Ovary (tissue), 7 donors: ENCODE measurements at regions not wholly inside any gene's neighbourhood (a gene's known extent, or its start where the extent isn't known, plus 50 kb on each side); places are given as distances from the start of the nearest gene placed in this dataset.

Experiments
- DNase-seq, 5 donors: peaks; one replicate each; pipeline ENCODE4 v3.0.0-alpha.2; 2019 to 2020
- H3K27ac ChIP-seq, 2 donors: fragments of 200-600 bp; one replicate each; pipeline versions ENCODE4 v1.5.1 to v1.8.0; 2019 to 2022
- H3K27me3 ChIP-seq: fragments of 200-600 bp; one replicate; pipeline ENCODE4 v1.8.0; 2022
- H3K36me3 ChIP-seq: fragments of 200-600 bp; sonication (generic); one replicate; pipeline ENCODE4 v1.5.1; 2019
- H3K4me1 ChIP-seq: one replicate; pipeline ENCODE4 v1.8.1; 2013; ENCODE audit warnings: mild to moderate bottlenecking, moderate library complexity; ENCODE audit not compliant: insufficient read depth
- H3K4me3 ChIP-seq: fragments of 200-600 bp; sonication (generic); one replicate; pipeline ENCODE4 v1.5.1; 2017
- H3K9me3 ChIP-seq, 2 donors: fragments of 200-600 bp in 1 of 2; sonication (generic) in 1 of 2; one replicate each; pipeline versions ENCODE4 v1.5.1 to v1.8.1; 2013 to 2019; ENCODE audit warnings: mild to moderate bottlenecking in 1 of 2, moderate library complexity in 1 of 2
- EP300 ChIP-seq: sonication (generic); formaldehyde crosslinking; IDR thresholded peaks from one replicate; pipeline ENCODE4 v1.6.1; 2017; ENCODE audit warnings: antibody characterized with exemption
- POLR2A ChIP-seq: fragments of 450-650 bp; IDR thresholded peaks from one replicate; pipeline ENCODE4 v1.6.1; 2017; ENCODE audit warnings: antibody characterized with exemption, mild to moderate bottlenecking, moderate library complexity
- WGBS, 3 donors: extraction: QIAGEN DNeasy Blood & Tissue Kit in 1 of 3; methylation state at CpG; one replicate each; pipeline versions ENCODE4 v1.1.5 to v1.1.7; 2013 to 2017; 5-methylcytosine and 5-hydroxymethylcytosine counted together
- intact Hi-C, 4 donors: fragments of 100-400 bp; cut with DNase I; formaldehyde crosslinking; loops; one replicate each; pipeline versions ENCODE4 v1.11.0 to v1.15.1; 2022 to 2023
- TF ChIP-seq, protein P1 (sequence below), 3 donors: fragments of 450-650 bp in 2 of 3; fragments of 200-600 bp in 1 of 3; IDR thresholded peaks; one replicate each; pipeline versions ENCODE4 v1.5.1 to v1.8.0; 2016 to 2022; ENCODE audit warnings: antibody characterized with exemption in 3 of 3, mild to moderate bottlenecking in 1 of 3
- donor health status: DM: no; HTN: no; CAD: no; lungs with moderate emphysema.
- donor health status: DM: no; HTN: no; CAD: no.
- donor health status: Bipolar disorder and iron deficiency.
- donor health status: DM: no; HTN: no; CAD: no.
- donor health status: DM: yes; HTN: yes; CAD: no.

DNA sequence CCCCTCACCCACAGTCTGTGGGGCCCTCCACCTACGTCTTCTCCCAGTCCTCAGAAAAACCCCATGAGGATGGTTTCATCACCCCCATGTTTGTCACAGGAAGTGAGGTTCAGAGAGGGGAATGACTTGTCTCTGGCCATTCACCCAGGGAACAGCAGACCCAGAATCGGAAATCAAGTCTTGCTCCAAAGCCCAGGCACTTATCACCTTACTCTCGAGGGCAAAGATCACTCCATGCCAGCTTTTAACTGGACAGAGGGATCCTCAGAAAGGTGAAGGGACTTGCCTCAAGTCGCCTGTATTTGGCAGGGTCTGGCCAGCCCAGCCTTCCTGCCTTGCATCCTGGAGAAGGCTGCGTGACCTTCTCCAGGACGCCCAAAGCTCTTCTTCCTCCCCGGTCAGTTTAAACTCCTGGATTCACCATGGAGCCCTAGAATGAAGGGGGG, 57.9 kb upstream of the SSBP3 start:
- peak in 1 of 5 donors; percentile 18 for DNase-seq
- H3K4me3 ChIP-seq, result no peak overlapping the region
- H3K27ac ChIP-seq, result no peak overlapping the region
- H3K4me1 ChIP-seq, result peaks cover 2% of the 10 kb centered on the region
- H3K36me3 ChIP-seq, result no peaks in the 10 kb centered on the region
- no peaks in the 10 kb centered on the region for H3K9me3 ChIP-seq
- WGBS, 3 donors, result 83 to 99% (median 89%) methylated on average over 7 of the region's 7 CpGs
- TF ChIP-seq POLR2A (no peak), EP300 (no peak)
- TF ChIP-seq, protein P1, sequence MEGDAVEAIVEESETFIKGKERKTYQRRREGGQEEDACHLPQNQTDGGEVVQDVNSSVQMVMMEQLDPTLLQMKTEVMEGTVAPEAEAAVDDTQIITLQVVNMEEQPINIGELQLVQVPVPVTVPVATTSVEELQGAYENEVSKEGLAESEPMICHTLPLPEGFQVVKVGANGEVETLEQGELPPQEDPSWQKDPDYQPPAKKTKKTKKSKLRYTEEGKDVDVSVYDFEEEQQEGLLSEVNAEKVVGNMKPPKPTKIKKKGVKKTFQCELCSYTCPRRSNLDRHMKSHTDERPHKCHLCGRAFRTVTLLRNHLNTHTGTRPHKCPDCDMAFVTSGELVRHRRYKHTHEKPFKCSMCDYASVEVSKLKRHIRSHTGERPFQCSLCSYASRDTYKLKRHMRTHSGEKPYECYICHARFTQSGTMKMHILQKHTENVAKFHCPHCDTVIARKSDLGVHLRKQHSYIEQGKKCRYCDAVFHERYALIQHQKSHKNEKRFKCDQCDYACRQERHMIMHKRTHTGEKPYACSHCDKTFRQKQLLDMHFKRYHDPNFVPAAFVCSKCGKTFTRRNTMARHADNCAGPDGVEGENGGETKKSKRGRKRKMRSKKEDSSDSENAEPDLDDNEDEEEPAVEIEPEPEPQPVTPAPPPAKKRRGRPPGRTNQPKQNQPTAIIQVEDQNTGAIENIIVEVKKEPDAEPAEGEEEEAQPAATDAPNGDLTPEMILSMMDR (IDR thresholded peaks at IDR 0.05), result no peak
- intact Hi-C loops, result no loop called here
- H3K27me3 ChIP-seq, result no peaks in the 10 kb centered on the region

GRCh38 chr1:54463259-54464030, 57.3 kb upstream of the SSBP3 start:
- Histone ChIP-seq H3K4me1 (peaks cover 2% of the 10 kb centered on the region), H3K27ac (no peak overlapping the region), H3K27me3 (no peaks in the 10 kb centered on the region), H3K36me3 (no peaks in the 10 kb centered on the region), H3K9me3 (no peaks in the 10 kb centered on the region), H3K4me3 (no peak overlapping the region)
- peak in 1 of 5 donors; percentile 20 for DNase-seq
- TF ChIP-seq EP300 (no peak), POLR2A (no peak)
- TF ChIP-seq, protein P1 (IDR thresholded peaks at IDR 0.05), result no peak
- 61 to 67% (median 63%) methylated on average over 10 of the region's 10 CpGs for WGBS, 3 donors
- intact Hi-C loops, result no loop called here

GRCh38 chr1:54462597-54463258, 56.5 kb upstream of the SSBP3 start:
- intact Hi-C loops, result no loop called here
- Histone ChIP-seq H3K27ac (no peak overlapping the region), H3K36me3 (no peaks in the 10 kb centered on the region), H3K9me3 (no peaks in the 10 kb centered on the region), H3K4me1 (peaks cover 2% of the 10 kb centered on the region), H3K27me3 (no peaks in the 10 kb centered on the region), H3K4me3 (no peak overlapping the region)
- 74 to 80% (median 77%) methylated on average over 13 of the region's 13 CpGs for WGBS, 3 donors
- TF ChIP-seq EP300 (no peak), POLR2A (no peak)
- TF ChIP-seq, protein P1 (IDR thresholded peaks at IDR 0.05), result no peak
- DNase-seq, result peak in 1 of 5 donors; percentile 24

DNA sequence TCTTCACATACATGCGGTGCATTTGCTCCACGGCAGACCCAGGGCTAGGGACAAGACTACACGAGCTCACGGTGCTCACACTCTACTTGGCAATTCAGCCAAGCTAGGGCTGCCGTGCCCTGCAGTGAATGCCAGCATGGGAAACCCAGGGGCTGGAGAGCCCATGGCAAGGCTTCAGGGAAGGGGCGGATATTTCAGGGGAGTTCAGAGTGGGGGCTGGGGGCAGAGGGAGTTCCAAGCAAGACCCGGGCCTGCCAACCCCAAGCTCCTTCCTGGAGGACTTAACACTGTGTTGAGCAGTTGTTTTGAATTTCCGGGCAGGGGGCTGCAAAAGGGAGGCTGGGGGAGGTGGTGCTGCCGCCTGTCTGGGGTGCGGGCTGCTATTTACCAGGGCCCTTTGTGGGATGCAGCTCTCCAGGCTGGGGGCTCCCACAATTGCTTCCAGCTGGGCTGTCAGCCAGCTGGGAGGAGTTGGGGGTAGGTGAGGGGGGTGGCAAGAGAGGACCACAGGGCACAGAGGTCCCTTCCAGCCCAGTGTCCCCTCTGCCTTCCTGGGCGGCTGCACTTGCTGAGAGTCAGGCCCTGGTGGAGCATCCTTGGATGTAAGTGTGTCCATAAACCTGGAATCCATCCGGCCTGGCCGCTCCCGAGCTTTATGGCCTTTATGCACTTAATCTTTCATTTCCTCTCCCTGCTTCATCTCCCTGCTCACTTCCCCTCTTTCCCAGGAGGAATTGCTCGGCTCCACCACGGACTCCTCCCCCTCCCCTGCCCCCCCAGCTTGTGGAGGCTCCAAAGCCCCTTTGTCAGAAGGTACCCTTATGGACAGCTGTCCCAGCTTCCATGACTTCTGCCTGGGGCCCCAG, 55.8 kb upstream of the SSBP3 start:
- WGBS, 3 donors, result 66 to 77% (median 74%) methylated on average over 14 to 16 of the region's 16 CpGs
- no peaks in the 10 kb centered on the region for H3K36me3 ChIP-seq

More for the DNA sequence above, 55.8 kb upstream of the SSBP3 start:
- Histone ChIP-seq H3K27ac (no peak overlapping the region), H3K27me3 (no peaks in the 10 kb centered on the region), H3K4me3 (no peak overlapping the region), H3K4me1 (peaks cover 2% of the 10 kb centered on the region), H3K9me3 (no peaks in the 10 kb centered on the region)
- DNase-seq, result peak in 1 of 5 donors; percentile 26
- TF ChIP-seq EP300 (no peak), POLR2A (no peak)
- TF ChIP-seq, protein P1 (IDR thresholded peaks at IDR 0.05), result no peak
- intact Hi-C loops, result no loop called here
